Esophagus muscularis mucosa (tissue), 4 donors: ENCODE measurements at regions not wholly inside any gene's neighbourhood (a gene's known extent, or its start where the extent isn't known, plus 50 kb on each side); places are given as distances from the start of the nearest gene placed in this dataset.

Source experiments
- CTCF ChIP-seq, 3 experiments: fragments of 200-600 bp in 2 of 3; fragments of 450-650 bp in 1 of 3; sonication (generic) in 2 of 3; IDR thresholded peaks; one replicate each; pipeline ENCODE4 v1.5.1; 2017 to 2019; ENCODE audit warnings: antibody characterized with exemption in 3 of 3, mild to moderate bottlenecking in 2 of 3, moderate library complexity in 1 of 3
- EP300 ChIP-seq: sonication (generic); formaldehyde crosslinking; IDR thresholded peaks from one replicate; pipeline ENCODE4 v1.6.1; 2017; ENCODE audit warnings: antibody characterized with exemption
- POLR2A ChIP-seq: fragments of 450-650 bp; IDR thresholded peaks from one replicate; pipeline ENCODE4 v1.6.1; 2017; ENCODE audit warnings: antibody characterized with exemption, moderate library complexity, mild to moderate bottlenecking, low read depth
- POLR2AphosphoS5 ChIP-seq, 2 donors: sonication (generic); formaldehyde crosslinking; IDR thresholded peaks; one replicate each; pipeline ENCODE4 v1.6.1; 2017; ENCODE audit warnings: antibody characterized with exemption in 2 of 2

- TF ChIP-seq POLR2A: no peak
- no peak for TF ChIP-seq CTCF (IDR thresholded peaks at IDR 0.05)
- TF ChIP-seq EP300: no peak
- TF ChIP-seq POLR2AphosphoS5 (IDR thresholded peaks at IDR 0.05): no peak
Measured at GRCh38 chr2:59184276-59185020, 943.3 kb upstream of the FANCL start.
